Mesenchymal stem cell (in vitro differentiated cells and primary cell): ENCODE measurements at regions not wholly inside any gene's neighbourhood (a gene's known extent, or its start where the extent isn't known, plus 50 kb on each side); places are given as distances from the start of the nearest gene placed in this dataset.

Source experiments
- DNase-seq: peaks from one replicate; pipeline ENCODE4 v3.0.0-alpha.2; 2013
- H2AFZ ChIP-seq: one replicate; pipeline ENCODE4 v1.6.1; 2013; ENCODE audit warnings: low read depth, mild to moderate bottlenecking, control low read depth, inconsistent platforms, low read length, moderate library complexity
- H2AK5ac ChIP-seq: 2 replicates; pipeline ENCODE4 v1.6.1; 2013; ENCODE audit warnings: low read length, moderate library complexity, mild to moderate bottlenecking, inconsistent platforms; ENCODE audit not compliant: severe bottlenecking
- H2BK120ac ChIP-seq: one replicate; pipeline ENCODE4 v1.6.1; 2013; ENCODE audit warnings: low read depth, mild to moderate bottlenecking, inconsistent platforms, low read length, moderate library complexity
- H2BK12ac ChIP-seq, 2 experiments: one replicate each; pipeline ENCODE4 v1.6.1; 2013; ENCODE audit warnings: inconsistent platforms in 2 of 2, low read length in 2 of 2, mild to moderate bottlenecking in 2 of 2, moderate library complexity in 2 of 2, control low read depth in 1 of 2
- H2BK15ac ChIP-seq: one replicate; pipeline ENCODE4 v1.6.1; 2013; ENCODE audit warnings: mild to moderate bottlenecking, low read depth, inconsistent platforms; ENCODE audit not compliant: poor library complexity, severe bottlenecking
- H2BK5ac ChIP-seq: 2 replicates; pipeline ENCODE4 v1.6.1; 2013; ENCODE audit warnings: low read depth, mild to moderate bottlenecking, low read length, control low read depth, inconsistent platforms; ENCODE audit not compliant: poor library complexity, severe bottlenecking
- H3K14ac ChIP-seq, 2 experiments: one replicate each; pipeline ENCODE4 v1.6.1; 2013; ENCODE audit warnings: inconsistent platforms in 2 of 2, low read length in 2 of 2, control low read depth in 1 of 2, mild to moderate bottlenecking in 1 of 2, moderate library complexity in 1 of 2
- H3K18ac ChIP-seq, 2 experiments: one replicate each; pipeline ENCODE4 v1.6.1; 2013; ENCODE audit warnings: inconsistent platforms in 2 of 2, low read length in 2 of 2, control low read depth in 1 of 2, low read depth in 1 of 2, mild to moderate bottlenecking in 1 of 2
- H3K23ac ChIP-seq, 2 experiments: one replicate each; pipeline ENCODE4 v1.6.1; 2013; ENCODE audit warnings: inconsistent platforms in 2 of 2, low read length in 2 of 2, mild to moderate bottlenecking in 2 of 2, moderate library complexity in 2 of 2, control low read depth in 1 of 2
- H3K27ac ChIP-seq: 2 replicates; pipeline ENCODE4 v1.5.1; 2013; ENCODE audit warnings: mild to moderate bottlenecking, moderate library complexity, low read length, control low read depth, inconsistent platforms; ENCODE audit not compliant: poor library complexity, severe bottlenecking
- H3K27me3 ChIP-seq, 2 experiments: 2 replicates each; pipeline versions ENCODE4 v1.6.1 to v1.7.0; 2013; ENCODE audit warnings: low read length in 2 of 2, mild to moderate bottlenecking in 2 of 2, moderate library complexity in 2 of 2, control low read depth in 1 of 2, inconsistent platforms in 1 of 2; ENCODE audit not compliant: control insufficient read depth in 1 of 2, insufficient read depth in 1 of 2
- H3K36me3 ChIP-seq, 2 experiments: 2 replicates each; pipeline versions ENCODE4 v1.6.1 to v1.7.0; 2013; ENCODE audit warnings: low read length in 2 of 2, control low read depth in 1 of 2, inconsistent platforms in 1 of 2, low read depth in 1 of 2, mild to moderate bottlenecking in 1 of 2; ENCODE audit not compliant: insufficient read depth in 2 of 2, control insufficient read depth in 1 of 2
- H3K4ac ChIP-seq, 2 experiments: one replicate each; pipeline ENCODE4 v1.6.1; 2013; ENCODE audit warnings: inconsistent platforms in 2 of 2, low read length in 2 of 2, mild to moderate bottlenecking in 2 of 2, moderate library complexity in 2 of 2, control low read depth in 1 of 2, low read depth in 1 of 2
- H3K4me1 ChIP-seq: 2 replicates; pipeline ENCODE4 v1.6.1; 2013; ENCODE audit warnings: low read depth, low read length, control low read depth; ENCODE audit not compliant: control insufficient read depth, insufficient read depth
- H3K4me2 ChIP-seq: 2 replicates; pipeline ENCODE4 v1.6.1; 2013; ENCODE audit warnings: low read length, mild to moderate bottlenecking, inconsistent platforms; ENCODE audit not compliant: poor library complexity, severe bottlenecking
- H3K4me3 ChIP-seq, 2 experiments: 2 replicates each; pipeline versions ENCODE4 v1.5.1 to v1.7.0; 2013; ENCODE audit warnings: low read length in 2 of 2, mild to moderate bottlenecking in 2 of 2, control low read depth in 1 of 2, low read depth in 1 of 2; ENCODE audit not compliant: insufficient read depth in 1 of 2
- H3K79me1 ChIP-seq: replicated peaks from 2 replicates; pipeline ENCODE4 v1.6.1; 2013; ENCODE audit warnings: mild to moderate bottlenecking, control low read depth, low read length, inconsistent platforms; ENCODE audit not compliant: poor library complexity, severe bottlenecking
- H3K9ac ChIP-seq: 2 replicates; pipeline ENCODE4 v1.7.0; 2013; ENCODE audit warnings: mild to moderate bottlenecking, low read length, moderate library complexity
- H3K9me3 ChIP-seq: 2 replicates; pipeline ENCODE4 v1.7.0; 2013; ENCODE audit warnings: mild to moderate bottlenecking, low read length; ENCODE audit not compliant: control insufficient read depth
- H4K8ac ChIP-seq: one replicate; pipeline ENCODE4 v1.6.1; 2013; ENCODE audit warnings: inconsistent platforms, mild to moderate bottlenecking, low read length, moderate library complexity
- H4K91ac ChIP-seq: one replicate; pipeline ENCODE4 v1.6.1; 2013; ENCODE audit warnings: mild to moderate bottlenecking, low read length, inconsistent platforms
- WGBS: methylation state at CpG from one replicate; pipeline ENCODE4 v1.1.7; 2013; ENCODE audit warnings: mixed read lengths; 5-methylcytosine and 5-hydroxymethylcytosine counted together

- 100% methylated on average over 1 of the region's 2 CpGs for WGBS
- no peak overlapping the region for H2AK5ac ChIP-seq
- no peak overlapping the region for H3K18ac ChIP-seq
- H2BK12ac ChIP-seq = no peak overlapping the region
- DNase-seq = no peak
- H2BK120ac ChIP-seq = no peak overlapping the region
- no peak overlapping the region for H3K27ac ChIP-seq
- no peak overlapping the region for H4K8ac ChIP-seq
- no peak overlapping the region for H2AFZ ChIP-seq
- no peak overlapping the region for H2BK5ac ChIP-seq
- peaks cover 4% of the 10 kb centered on the region for H3K9me3 ChIP-seq
- no peaks in the 10 kb centered on the region for H3K27me3 ChIP-seq
- no peak overlapping the region for H3K4me2 ChIP-seq
- no peaks in the 10 kb centered on the region for H3K79me1 ChIP-seq
- no peaks in the 10 kb centered on the region for H3K4me1 ChIP-seq
- no peak overlapping the region for H3K4me3 ChIP-seq
- H3K14ac ChIP-seq = no peak overlapping the region
- H4K91ac ChIP-seq = no peak overlapping the region
- H3K4ac ChIP-seq = no peak overlapping the region
- no peak overlapping the region for H3K9ac ChIP-seq
- H3K23ac ChIP-seq = no peak overlapping the region
- H2BK15ac ChIP-seq = no peak overlapping the region
- H3K36me3 ChIP-seq = no peaks in the 10 kb centered on the region
These were observed 149.0 kb upstream of the SERP2 start for GRCh38 chr13:44224450-44225149.

DNA sequence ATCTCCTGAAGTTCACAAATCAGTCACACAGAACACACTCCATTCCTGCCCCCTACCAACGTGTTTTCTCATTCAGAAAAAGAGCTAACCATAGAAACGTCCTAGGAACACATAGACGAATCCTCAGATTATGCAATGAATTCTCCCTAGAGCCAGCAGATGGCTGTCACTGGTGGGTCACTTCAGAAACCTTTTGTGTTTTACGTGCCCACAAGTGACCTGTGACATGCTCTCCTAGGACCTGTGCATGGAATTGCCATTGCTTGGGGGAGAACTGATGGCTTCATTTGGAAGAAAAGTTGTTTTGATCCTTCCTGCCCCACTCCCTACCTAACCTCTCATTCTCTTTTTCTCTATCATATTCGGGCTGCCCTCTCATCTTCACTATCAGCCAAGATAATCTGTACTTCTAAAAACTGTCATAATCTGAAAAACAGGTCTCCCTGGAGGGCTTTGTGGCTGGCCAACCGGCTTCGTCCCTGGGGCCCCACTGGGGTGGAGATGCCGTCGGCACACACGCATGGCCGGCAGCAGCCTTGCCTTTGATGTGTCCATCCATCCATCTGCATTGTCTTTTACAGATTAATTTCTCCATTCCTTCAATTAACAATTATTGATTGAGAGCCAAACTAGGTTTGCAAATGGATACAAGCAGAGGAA, 144.1 kb upstream of the SERP2 start:
- no peak overlapping the region for H3K14ac ChIP-seq
- H2BK15ac ChIP-seq = no peak overlapping the region
- H3K4me1 ChIP-seq = peaks cover 8% of the 10 kb centered on the region
- H4K91ac ChIP-seq = no peak overlapping the region
- no peaks in the 10 kb centered on the region for H3K27me3 ChIP-seq
- H2BK120ac ChIP-seq = no peak overlapping the region
- no peak overlapping the region for H2BK5ac ChIP-seq
- no peak overlapping the region for H3K27ac ChIP-seq
- WGBS = 87% methylated on average over 11 of the region's 11 CpGs
- H3K18ac ChIP-seq = peak overlapping the region; percentile 45 to 92
- no peak overlapping the region for H2AFZ ChIP-seq
- peaks cover 4% of the 10 kb centered on the region for H3K9me3 ChIP-seq
- no peak overlapping the region for H3K9ac ChIP-seq
- peak overlapping the region; percentile 21 to 24 for H3K4ac ChIP-seq
- no peak overlapping the region for H3K4me3 ChIP-seq
- peak overlapping the region; percentile 57 to 85 for H2BK12ac ChIP-seq
- peak overlapping the region; percentile 7 for H4K8ac ChIP-seq
- H3K36me3 ChIP-seq = no peaks in the 10 kb centered on the region
- DNase-seq = no peak
- H2AK5ac ChIP-seq = no peak overlapping the region
- H3K79me1 ChIP-seq = no peaks in the 10 kb centered on the region
- H3K4me2 ChIP-seq = no peak overlapping the region
- H3K23ac ChIP-seq = no peak overlapping the region

DNA sequence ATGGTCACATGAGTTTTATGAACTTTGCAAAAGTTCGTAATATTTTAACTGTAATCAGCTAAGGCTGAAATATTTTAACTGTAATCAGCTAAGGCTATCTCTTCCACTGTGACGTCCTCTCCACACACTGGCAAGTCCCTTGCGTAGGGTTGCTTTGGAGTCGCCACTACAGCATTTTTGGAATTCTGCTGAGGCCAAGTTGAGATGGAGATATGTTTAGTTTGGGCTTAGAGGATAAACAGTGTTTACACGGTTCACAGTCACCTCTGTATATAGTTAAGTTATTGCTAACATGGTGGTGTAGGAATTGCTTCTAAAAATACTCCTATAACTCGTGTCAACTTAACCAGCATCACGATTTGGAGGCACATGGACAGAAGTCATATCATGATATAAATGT, 143.6 kb upstream of the SERP2 start:
- Histone ChIP-seq H3K4ac (no peak overlapping the region), H3K18ac (no peak overlapping the region), H3K4me1 (peaks cover 8% of the 10 kb centered on the region), H3K4me2 (no peak overlapping the region), H2BK12ac (no peak overlapping the region), H3K9ac (no peak overlapping the region), H3K79me1 (no peaks in the 10 kb centered on the region), H3K23ac (no peak overlapping the region), H4K8ac (no peak overlapping the region), H2BK15ac (no peak overlapping the region), H3K4me3 (no peak overlapping the region), H2AK5ac (no peak overlapping the region), H3K9me3 (peaks cover 4% of the 10 kb centered on the region), H2BK5ac (no peak overlapping the region), H3K27me3 (no peaks in the 10 kb centered on the region), H4K91ac (no peak overlapping the region), H3K36me3 (no peaks in the 10 kb centered on the region), H3K14ac (no peak overlapping the region), H2BK120ac (no peak overlapping the region), H2AFZ (no peak overlapping the region), H3K27ac (no peak overlapping the region)
- 69% methylated on average over 6 of the region's 7 CpGs for WGBS
- DNase-seq = peak; percentile 87

DNA sequence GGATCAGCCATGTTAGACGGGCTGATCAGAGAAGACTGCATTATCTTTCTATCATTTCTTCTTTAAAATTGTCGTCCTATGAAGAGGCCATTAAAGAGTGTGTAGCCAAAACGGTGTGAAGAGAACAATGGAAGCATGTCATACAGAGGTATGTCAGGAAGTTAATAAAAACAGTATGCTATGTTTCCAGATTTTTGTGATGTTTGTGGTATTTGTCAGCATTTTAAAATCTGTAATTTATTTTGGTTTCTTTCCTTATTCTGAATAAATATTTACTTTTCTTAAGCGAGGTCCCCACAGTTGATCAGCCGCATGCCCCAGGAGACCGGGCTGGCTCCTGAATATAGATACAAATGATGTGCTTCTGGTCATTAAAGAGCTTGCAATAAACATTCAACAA, 142.9 kb upstream of the SERP2 start:
- peaks cover 4% of the 10 kb centered on the region for H3K9me3 ChIP-seq
- no peak overlapping the region for H2AK5ac ChIP-seq
- 29% methylated on average over 6 of the region's 6 CpGs for WGBS

More for the DNA sequence above, 142.9 kb upstream of the SERP2 start:
- Histone ChIP-seq H3K23ac (no peak overlapping the region), H2BK12ac (no peak overlapping the region), H2AFZ (no peak overlapping the region), H3K27me3 (no peaks in the 10 kb centered on the region), H4K91ac (no peak overlapping the region), H3K9ac (no peak overlapping the region), H3K14ac (no peak overlapping the region), H3K36me3 (no peaks in the 10 kb centered on the region), H2BK15ac (no peak overlapping the region), H3K27ac (no peak overlapping the region), H3K4me2 (no peak overlapping the region), H3K4ac (no peak overlapping the region), H2BK120ac (no peak overlapping the region), H3K4me3 (no peak overlapping the region), H3K79me1 (no peaks in the 10 kb centered on the region), H3K4me1 (peaks cover 8% of the 10 kb centered on the region), H4K8ac (no peak overlapping the region), H3K18ac (no peak overlapping the region), H2BK5ac (no peak overlapping the region)
- peak; percentile 26 for DNase-seq
